SK-N-SH (cell line): ENCODE measurements at regions not wholly inside any gene's neighbourhood (a gene's known extent, or its start where the extent isn't known, plus 50 kb on each side); places are given as distances from the start of the nearest gene placed in this dataset.

ENCODE experiments used
- CTCF ChIA-PET: fragments of 300-600, 350-600 bp; formaldehyde crosslinking; extraction: SDS; loops from one replicate; lab custom pipeline; 2021; lab: Yijun Ruan, JAX
- POLR2A ChIA-PET: fragments of 350-600 bp; sonication (Branson Sonifier 250); formaldehyde crosslinking; extraction: SDS; loops from one replicate; lab custom pipeline; 2020; ENCODE audit warnings: antibody characterized with exemption, inconsistent platforms; lab: Yijun Ruan, JAX
- DNase-seq: peaks from one replicate; pipeline ENCODE4 v3.0.0; 2012
- H2AFZ ChIP-seq: fragments of 200-600 bp; sonication (generic); 2 replicates; pipeline ENCODE4 v1.8.1; 2016; ENCODE audit warnings: antibody characterized with exemption, mild to moderate bottlenecking, low read depth
- H3F3A ChIP-seq: fragments of 200-600 bp; sonication (generic); replicated peaks from 2 replicates; pipeline ENCODE3; 2016; ENCODE audit warnings: antibody characterized with exemption, mild to moderate bottlenecking; ENCODE audit not compliant: insufficient read depth
- H3K27ac ChIP-seq, 2 experiments: fragments of 200-500 bp in 1 of 2; fragments of 200-600 bp in 1 of 2; sonication (Bioruptor generic) in 1 of 2; sonication (generic), shearing (Covaris generic) in 1 of 2; 2 replicates each; pipeline versions ENCODE4 v1.5.1 to v1.6.1; 2014 to 2016; ENCODE audit warnings: low read depth in 2 of 2, inconsistent platforms in 1 of 2, low read length in 1 of 2, mild to moderate bottlenecking in 1 of 2, mixed read lengths in 1 of 2
- H3K27me3 ChIP-seq: fragments of 200-600 bp; sonication (generic), shearing (Covaris generic); 2 replicates; pipeline ENCODE4 v1.6.1; 2016; ENCODE audit warnings: mixed run types; ENCODE audit not compliant: insufficient read depth
- H3K36me3 ChIP-seq, 2 experiments: fragments of 200-500 bp in 1 of 2; fragments of 200-600 bp in 1 of 2; sonication (Bioruptor generic) in 1 of 2; sonication (generic) in 1 of 2; replicated peaks in 1 of 2; 2 replicates each; pipeline versions ENCODE3 to v1.5.1; 2014 to 2016; ENCODE audit warnings: low read length in 1 of 2, mild to moderate bottlenecking in 1 of 2; ENCODE audit not compliant: insufficient read depth in 2 of 2, control insufficient read depth in 1 of 2
- H3K4me1 ChIP-seq, 2 experiments: fragments of 200-500 bp in 1 of 2; fragments of 200-600 bp in 1 of 2; sonication (Bioruptor generic) in 1 of 2; sonication (generic), shearing (Covaris generic) in 1 of 2; 2 replicates each; pipeline versions ENCODE4 v1.5.1 to v1.6.1; 2014 to 2016; ENCODE audit warnings: low read depth in 1 of 2, low read length in 1 of 2, mixed run types in 1 of 2; ENCODE audit not compliant: insufficient read depth in 2 of 2, control insufficient read depth in 1 of 2
- H3K4me2 ChIP-seq: fragments of 200-600 bp; sonication (generic), shearing (Covaris generic); 2 replicates; pipeline ENCODE4 v1.6.1; 2017; ENCODE audit warnings: mixed run types
- H3K4me3 ChIP-seq, 2 experiments: fragments of 200-500 bp in 1 of 2; fragments of 200-600 bp in 1 of 2; sonication (Bioruptor generic) in 1 of 2; sonication (generic), shearing (Covaris generic) in 1 of 2; 2 replicates each; pipeline versions ENCODE4 v1.5.1 to v1.8.1; 2014 to 2016; ENCODE audit warnings: low read depth in 2 of 2, inconsistent platforms in 1 of 2, low read length in 1 of 2, mild to moderate bottlenecking in 1 of 2, mixed read lengths in 1 of 2, moderate library complexity in 1 of 2
- H3K79me2 ChIP-seq: fragments of 200-600 bp; sonication (generic); 2 replicates; pipeline ENCODE4 v1.8.1; 2017; ENCODE audit warnings: mild to moderate bottlenecking; ENCODE audit not compliant: insufficient read depth
- H3K9ac ChIP-seq: fragments of 200-600 bp; sonication (generic); 2 replicates; pipeline ENCODE4 v1.6.1; 2017; ENCODE audit warnings: mixed run types
- H3K9me2 ChIP-seq: fragments of 200-600 bp; sonication (generic); 2 replicates; pipeline ENCODE4 v1.6.1; 2017; ENCODE audit warnings: mixed run types
- H3K9me3 ChIP-seq: fragments of 200-600 bp; sonication (generic); 2 replicates; pipeline ENCODE4 v1.6.1; 2017; ENCODE audit warnings: mixed run types, mild to moderate bottlenecking, moderate library complexity
- H4K20me1 ChIP-seq: fragments of 200-600 bp; sonication (generic); 2 replicates; pipeline ENCODE4 v1.6.1; 2017; ENCODE audit warnings: mild to moderate bottlenecking, mixed run types; ENCODE audit not compliant: insufficient read depth
- CHD2 ChIP-seq: fragments of 150-350 bp; IDR thresholded peaks from 2 replicates; pipeline ENCODE4 v1.6.1; 2018; ENCODE audit warnings: low read length; ENCODE audit not compliant: partially characterized antibody
- CTCF ChIP-seq: fragments of 200-600 bp; sonication (generic); IDR thresholded peaks from 2 replicates; pipeline ENCODE4 v1.6.1; 2017; ENCODE audit warnings: antibody characterized with exemption, mild to moderate bottlenecking, moderate library complexity
- ELF1 ChIP-seq: IDR thresholded peaks from 2 replicates; pipeline ENCODE4 v1.4.0; 2012
- EZH2phosphoT487 ChIP-seq: fragments of 200-600 bp; sonication (generic); IDR thresholded peaks from 2 replicates; pipeline ENCODE4 v1.6.1; 2017; ENCODE audit warnings: low read depth, mixed run types, mild to moderate bottlenecking, antibody characterized with exemption, moderate library complexity, borderline replicate concordance
- FOSL2 ChIP-seq: IDR thresholded peaks from 2 replicates; pipeline ENCODE4 v1.4.0; 2012; ENCODE audit warnings: low read depth, mild to moderate bottlenecking, moderate library complexity, borderline replicate concordance
- FOXJ3 ChIP-seq: sonication (generic); formaldehyde crosslinking; IDR thresholded peaks from 2 replicates; pipeline ENCODE4 v1.5.1; 2020; ENCODE audit warnings: mild to moderate bottlenecking, missing genetic modification reagents
- GABPA ChIP-seq: IDR thresholded peaks from 2 replicates; pipeline ENCODE4 v1.4.0; 2012; ENCODE audit warnings: low read depth, mild to moderate bottlenecking
- IRF3 ChIP-seq: fragments of 150-350 bp; IDR thresholded peaks from 2 replicates; pipeline ENCODE4 v1.6.1; 2016; ENCODE audit warnings: mild to moderate bottlenecking, low read depth, low read length
- JUND ChIP-seq: IDR thresholded peaks from 2 replicates; pipeline ENCODE4 v1.4.0; 2012
- MAX ChIP-seq: IDR thresholded peaks from 2 replicates; pipeline ENCODE4 v1.4.0; 2012; ENCODE audit warnings: low read depth
- MEF2A ChIP-seq: IDR thresholded peaks from 2 replicates; pipeline ENCODE4 v1.4.0; 2012; ENCODE audit warnings: low read depth, borderline replicate concordance
- NRF1 ChIP-seq: IDR thresholded peaks from 2 replicates; pipeline ENCODE4 v1.6.1; 2012; ENCODE audit warnings: low read depth, mild to moderate bottlenecking, low read length
- RAD21 ChIP-seq: IDR thresholded peaks from 2 replicates; pipeline ENCODE4 v1.6.1; 2012; ENCODE audit warnings: mild to moderate bottlenecking, low read length
- REST ChIP-seq: IDR thresholded peaks from 2 replicates; pipeline ENCODE4 v1.6.1; 2012; ENCODE audit warnings: mild to moderate bottlenecking, low read depth, low read length, moderate library complexity
- RFX5 ChIP-seq: IDR thresholded peaks from 2 replicates; pipeline ENCODE4 v1.6.1; 2012; ENCODE audit warnings: mild to moderate bottlenecking, improper control_type of control experiment, low read length
- RXRA ChIP-seq: IDR thresholded peaks from 2 replicates; pipeline ENCODE4 v1.4.0; 2012; ENCODE audit warnings: low read depth, mild to moderate bottlenecking, borderline replicate concordance
- SMC3 ChIP-seq: IDR thresholded peaks from 2 replicates; pipeline ENCODE4 v1.6.1; 2012; ENCODE audit warnings: low read depth, low read length, improper control_type of control experiment
- USF1 ChIP-seq: IDR thresholded peaks from 2 replicates; pipeline ENCODE4 v1.4.0; 2012; ENCODE audit warnings: low read depth, borderline replicate concordance
- YY1 ChIP-seq: IDR thresholded peaks from 2 replicates; pipeline ENCODE4 v1.4.0; 2012; ENCODE audit warnings: low read depth, mild to moderate bottlenecking
- ZBTB33 ChIP-seq: IDR thresholded peaks from 2 replicates; pipeline ENCODE4 v1.4.0; 2012; ENCODE audit warnings: low read depth, borderline replicate concordance
- WGBS: methylation state at CpG from one replicate; pipeline ENCODE4 v1.1.6; 2017; ENCODE audit warnings: low lambda C conversion rate; 5-methylcytosine and 5-hydroxymethylcytosine counted together

- Histone ChIP-seq H3K9ac (no peak overlapping the region), H3K79me2 (no peaks in the 10 kb centered on the region), H3K4me1 (no peaks in the 10 kb centered on the region; a peak in 1 of 4 replicates), H3K4me2 (no peak overlapping the region), H4K20me1 (no peaks in the 10 kb centered on the region), H2AFZ (no peak overlapping the region), H3K9me3 (no peaks in the 10 kb centered on the region), H3K27me3 (no peaks in the 10 kb centered on the region), H3K36me3 (no peaks in the 10 kb centered on the region), H3K27ac (no peak overlapping the region), H3K9me2 (no peaks in the 10 kb centered on the region), H3F3A (no peaks in the 10 kb centered on the region), H3K4me3 (no peak overlapping the region)
- TF ChIP-seq RXRA (no peak), ZBTB33 (no peak), GABPA (no peak), RFX5 (no peak), EZH2phosphoT487 (no peak), CTCF (no peak), YY1 (no peak), ELF1 (no peak)
- CTCF ChIA-PET: interaction anchor here (1.1 kb wide), 1 partner anchor 280 kb away, joined by 3 read pairs; no protein-coding TSS in a partner anchor
- DNase-seq: no peak
- 100% methylated on average over 2 of the region's 2 CpGs for WGBS
- POLR2A ChIA-PET: no interaction called here
Observed at GRCh38 chr13:95471960-95472359, 80.6 kb upstream of the CLDN10 start.

- POLR2A ChIA-PET: no interaction called here
- 75% methylated on average over 1 of the region's 3 CpGs for WGBS
- Histone ChIP-seq H3K4me3 (no peak overlapping the region), H3K4me1 (peaks cover 0 to 4% of the 10 kb centered on the region in 2 experiments; a peak in 1 of 4 replicates), H3K79me2 (no peaks in the 10 kb centered on the region), H3K4me2 (no peak overlapping the region), H3K9me3 (no peaks in the 10 kb centered on the region), H3F3A (no peaks in the 10 kb centered on the region), H3K27me3 (no peaks in the 10 kb centered on the region), H2AFZ (no peak overlapping the region), H4K20me1 (no peaks in the 10 kb centered on the region), H3K27ac (no peak overlapping the region), H3K36me3 (no peaks in the 10 kb centered on the region), H3K9ac (no peak overlapping the region), H3K9me2 (no peaks in the 10 kb centered on the region)
- no peak for DNase-seq
- CTCF ChIA-PET: interaction anchor here (0.9 to 8.8 kb wide), 4 partner anchors 19 to 285 kb away, joined by 3 to 63 read pairs (median 30); no protein-coding TSS in a partner anchor
- TF ChIP-seq MEF2A (no peak), REST (no peak), RAD21 (no peak), FOSL2 (no peak), JUND (no peak), USF1 (no peak), YY1 (no peak), MAX (no peak), CHD2 (no peak), SMC3 (no peak), RFX5 (no peak), NRF1 (no peak), IRF3 (no peak), FOXJ3 (no peak)
Observed at GRCh38 chr13:95474992-95475391, 77.5 kb upstream of the CLDN10 start.
